ENCODE measurements at regions not wholly inside any gene's neighbourhood (a gene's known extent, or its start where the extent isn't known, plus 50 kb on each side); places are given as distances from the start of the nearest gene placed in this dataset.

GRCh38 chr11:70688142-70688541 is 289.8 kb downstream of the CTTN start:
- DNase-seq, result no peak

GRCh38 chr11:70689764-70690163 is 291.4 kb downstream of the CTTN start:
- no peak for DNase-seq

- no peak for DNase-seq
Observed at GRCh38 chr11:70692131-70692530, 293.8 kb downstream of the CTTN start.

GRCh38 chr11:70694371-70694770 is 296.0 kb downstream of the CTTN start:
- DNase-seq, result no peak

- DNase-seq, result no peak
Observed at GRCh38 chr11:70695086-70695960, 297.0 kb downstream of the CTTN start.

GRCh38 chr11:70696076-70696475 is 297.7 kb downstream of the CTTN start:
- DNase-seq, result no peak

- no peak for DNase-seq
Observed at GRCh38 chr11:70696564-70696963, 298.2 kb downstream of the CTTN start.

- DNase-seq, result no peak
Observed at GRCh38 chr11:70697701-70698100, 299.4 kb downstream of the CTTN start.

- no peak for DNase-seq
Observed at GRCh38 chr11:70698871-70699270, 300.5 kb downstream of the CTTN start.

- DNase-seq, result no peak
Observed at GRCh38 chr11:70699294-70700221, 301.2 kb downstream of the CTTN start.

- DNase-seq, result no peak
Observed at GRCh38 chr11:70700453-70700852, 302.1 kb downstream of the CTTN start.

- no peak for DNase-seq
Observed at GRCh38 chr11:70700871-70701270, 302.5 kb downstream of the CTTN start.

GRCh38 chr11:70702040-70702648 is 303.8 kb downstream of the CTTN start:
- DNase-seq, result no peak

- no peak for DNase-seq
Observed at GRCh38 chr11:70703141-70704064, 305.1 kb downstream of the CTTN start.

- DNase-seq, result no peak
Observed at GRCh38 chr11:70705097-70705496, 306.8 kb downstream of the CTTN start.

- no peak for DNase-seq
Observed at GRCh38 chr11:70705930-70706329, 307.6 kb downstream of the CTTN start.

GRCh38 chr11:70707821-70708220 is 309.5 kb downstream of the CTTN start:
- no peak for DNase-seq

GRCh38 chr11:70709596-70709995 is 311.3 kb downstream of the CTTN start:
- no peak for DNase-seq

- DNase-seq, result no peak
Observed at GRCh38 chr11:70710192-70710591, 311.9 kb downstream of the CTTN start.

GRCh38 chr11:70710601-70711000 is 312.3 kb downstream of the CTTN start:
- DNase-seq, result no peak

GRCh38 chr11:70711095-70711910 is 313.0 kb downstream of the CTTN start:
- no peak for DNase-seq

- no peak for DNase-seq
Observed at GRCh38 chr11:70711911-70712185, 313.5 kb downstream of the CTTN start.

Measured in NCI-H510A (cell line).